HEK293T (cell line): ENCODE measurements at regions not wholly inside any gene's neighbourhood (a gene's known extent, or its start where the extent isn't known, plus 50 kb on each side); places are given as distances from the start of the nearest gene placed in this dataset.

Source experiments
- CTCF ChIA-PET: fragments of 350-600 bp; formaldehyde crosslinking; extraction: SDS; loops from one replicate; lab custom pipeline; 2021; ENCODE audit warnings: antibody characterized with exemption, inconsistent platforms; lab: Yijun Ruan, JAX
- POLR2A ChIA-PET: fragments of 350-600 bp; formaldehyde crosslinking; extraction: SDS; loops from one replicate; lab custom pipeline; 2020; ENCODE audit warnings: antibody characterized with exemption, inconsistent platforms; lab: Yijun Ruan, JAX
- DNase-seq: peaks from one replicate; pipeline ENCODE4 v3.0.0; 2012; ENCODE audit warnings: mixed read lengths; ENCODE audit errors: extremely low spot score
- ARNT ChIP-seq: fragments of 450-650 bp; IDR thresholded peaks from 2 replicates; pipeline ENCODE4 v1.6.1; 2017; ENCODE audit warnings: mild to moderate bottlenecking
- BHLHE40 ChIP-seq: fragments of 450-650 bp; IDR thresholded peaks from 2 replicates; pipeline ENCODE4 v1.6.1; 2016; ENCODE audit warnings: mild to moderate bottlenecking, moderate library complexity, borderline replicate concordance
- CTBP1 ChIP-seq: fragments of 450-650 bp; IDR thresholded peaks from 2 replicates; pipeline ENCODE4 v1.6.1; 2016; ENCODE audit warnings: borderline replicate concordance
- ELF4 ChIP-seq: fragments of 450-650 bp; IDR thresholded peaks from 2 replicates; pipeline ENCODE4 v1.6.1; 2017; ENCODE audit warnings: antibody characterized with exemption
- FOXA1 ChIP-seq: fragments of 450-650 bp; IDR thresholded peaks from 2 replicates; pipeline ENCODE4 v1.6.1; 2016; ENCODE audit warnings: mild to moderate bottlenecking
- FOXK2 ChIP-seq: fragments of 450-650 bp; IDR thresholded peaks from 2 replicates; pipeline ENCODE4 v1.6.1; 2016; ENCODE audit warnings: mild to moderate bottlenecking
- FOXM1 ChIP-seq: fragments of 450-650 bp; IDR thresholded peaks from 2 replicates; pipeline ENCODE4 v1.6.1; 2017; ENCODE audit warnings: mild to moderate bottlenecking, borderline replicate concordance
- HDGF ChIP-seq: fragments of 450-650 bp; IDR thresholded peaks from 2 replicates; pipeline ENCODE4 v1.6.1; 2017; ENCODE audit warnings: antibody characterized with exemption, borderline replicate concordance
- L3MBTL2 ChIP-seq: fragments of 450-650 bp; conservative IDR thresholded peaks from 2 replicates; pipeline ENCODE4 v1.6.1; 2016; ENCODE audit warnings: mild to moderate bottlenecking
- NFRKB ChIP-seq: fragments of 450-650 bp; IDR thresholded peaks from 2 replicates; pipeline ENCODE4 v1.6.1; 2016; ENCODE audit warnings: mild to moderate bottlenecking, moderate library complexity
- PKNOX1 ChIP-seq: fragments of 450-650 bp; IDR thresholded peaks from 2 replicates; pipeline ENCODE4 v1.6.1; 2016
- SP1 ChIP-seq: fragments of 450-650 bp; IDR thresholded peaks from 2 replicates; pipeline ENCODE4 v1.6.1; 2017
- SUZ12 ChIP-seq: fragments of 450-650 bp; IDR thresholded peaks from 2 replicates; pipeline ENCODE4 v1.6.1; 2016; ENCODE audit warnings: mild to moderate bottlenecking
- TARDBP ChIP-seq: fragments of 450-650 bp; IDR thresholded peaks from 2 replicates; pipeline ENCODE4 v1.6.1; 2016
- ZNF384 ChIP-seq: fragments of 450-650 bp; IDR thresholded peaks from 2 replicates; pipeline ENCODE4 v1.6.1; 2016

DNA sequence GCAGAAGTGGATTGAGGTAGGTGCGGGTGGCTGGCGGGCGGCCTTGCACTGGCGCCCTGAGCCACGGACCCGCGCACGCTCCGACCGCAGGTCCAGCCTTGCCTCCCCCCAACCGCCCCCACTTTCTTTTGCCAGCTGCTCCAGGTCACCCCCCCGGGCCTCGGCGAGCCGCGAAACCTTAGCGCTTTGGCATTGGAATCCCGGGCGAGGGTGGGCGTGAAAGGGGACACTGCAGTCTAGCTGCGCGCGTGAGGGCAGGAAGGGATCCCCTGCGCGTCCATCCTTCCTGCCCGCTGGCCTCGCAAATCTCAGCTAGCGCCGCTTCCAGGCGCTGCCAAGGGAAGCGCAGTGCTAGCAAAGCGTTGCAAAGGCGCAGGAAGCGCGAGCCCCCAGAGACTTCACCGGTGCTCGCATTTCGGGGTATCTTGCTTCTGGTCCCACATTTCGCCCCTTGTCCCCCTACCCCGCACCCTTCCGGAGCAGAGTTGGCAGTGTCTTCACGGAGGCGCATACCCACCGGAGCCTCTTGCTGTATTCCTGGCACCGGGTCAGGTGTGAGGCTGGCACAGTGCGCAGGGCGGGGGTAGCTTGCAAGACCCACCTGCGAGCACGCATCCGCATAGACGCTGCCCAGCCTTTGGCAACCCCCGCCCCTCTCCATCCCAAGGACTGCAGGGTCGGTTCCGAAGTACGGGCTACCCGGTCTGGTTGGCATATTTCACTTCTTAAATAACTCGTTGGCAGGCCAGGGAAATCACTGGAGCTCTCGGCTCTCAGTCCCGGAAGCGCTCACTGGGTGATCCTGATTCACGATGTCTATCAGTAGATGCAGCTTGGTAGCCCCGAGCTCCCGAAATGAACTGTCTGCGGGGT, 104.4 kb downstream of the UCHL1 start:
- ChIA-PET CTCF (interaction anchor here (0.6 to 1.1 kb wide), 3 partner anchors 77 to 301 kb away, joined by 3 read pairs; no protein-coding TSS in a partner anchor), POLR2A (interaction anchor here (0.6 to 2.2 kb wide), 14 partner anchors 9 to 103 kb away, joined by 3 to 9 read pairs (median 4); no protein-coding TSS in a partner anchor)
- TF ChIP-seq ARNT, result no peak
- TF ChIP-seq SUZ12, result no peak
- no peak for TF ChIP-seq TARDBP
- no peak for TF ChIP-seq HDGF
- no peak for TF ChIP-seq NFRKB
- TF ChIP-seq PKNOX1, result no peak
- TF ChIP-seq L3MBTL2, result no peak
- peak; percentile 20 for DNase-seq

GRCh38 chr4:41361794-41362526, 105.2 kb downstream of the UCHL1 start:
- POLR2A ChIA-PET, result interaction anchor here (0.8 to 2.2 kb wide), 7 partner anchors 8 to 77 kb away, joined by 3 to 9 read pairs (median 4); no protein-coding TSS in a partner anchor
- no peak for DNase-seq
- TF ChIP-seq HDGF (no peak), FOXA1 (no peak)
- CTCF ChIA-PET, result interaction anchor here (0.8 kb wide), 1 partner anchor 103 kb away, joined by 3 read pairs; no protein-coding TSS in a partner anchor

GRCh38 chr4:41362621-41363383, 106.1 kb downstream of the UCHL1 start:
- ChIA-PET CTCF (no interaction called here), POLR2A (no interaction called here)
- DNase-seq, result no peak
- TF ChIP-seq ZNF384 (no peak), FOXK2 (no peak), SP1 (no peak), CTBP1 (no peak), SUZ12 (no peak), HDGF (no peak), ARNT (no peak), ELF4 (no peak), NFRKB (no peak)

DNA sequence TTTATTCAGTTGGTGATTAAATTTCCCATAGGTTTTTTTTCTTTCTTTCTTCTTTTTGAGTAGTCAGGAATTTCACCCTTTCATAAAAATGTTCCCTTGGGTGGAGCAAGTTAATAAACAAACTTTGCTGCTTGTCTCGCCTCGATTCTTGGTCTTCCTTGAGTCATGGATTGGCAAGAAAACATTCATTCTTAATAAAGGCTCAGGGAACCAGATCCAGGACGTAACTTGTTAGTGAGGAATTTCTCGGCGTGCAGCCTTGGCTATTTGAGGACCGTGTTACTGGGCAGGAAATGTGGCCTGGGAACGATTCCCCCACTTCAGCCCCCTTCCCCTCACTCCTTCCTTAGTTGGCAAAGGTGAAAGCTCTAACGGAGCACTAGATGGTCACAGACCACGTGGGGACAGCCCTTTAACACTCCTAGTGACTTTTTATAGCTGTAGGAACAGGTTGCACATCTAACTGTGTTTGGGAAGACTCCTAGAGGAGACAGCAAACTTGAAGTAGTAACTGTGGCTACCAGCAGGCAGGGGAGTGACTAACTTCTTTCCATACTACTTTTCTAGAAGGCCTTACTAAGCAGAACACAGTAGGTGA, 106.8 kb downstream of the UCHL1 start:
- CTCF ChIA-PET, result no interaction called here

GRCh38 chr4:41364876-41365275, 108.1 kb downstream of the UCHL1 start:
- DNase-seq, result no peak
- POLR2A ChIA-PET, result no interaction called here
- CTCF ChIA-PET, result no interaction called here

More for the DNA sequence above, 106.8 kb downstream of the UCHL1 start:
- TF ChIP-seq ZNF384 (no peak), FOXM1 (no peak), CTBP1 (no peak), PKNOX1 (no peak), SP1 (no peak), NFRKB (no peak), FOXA1 (no peak), ELF4 (no peak), BHLHE40 (no peak), L3MBTL2 (no peak)
- POLR2A ChIA-PET, result no interaction called here
- no peak for DNase-seq

More at GRCh38 chr4:41364876-41365275, 108.1 kb downstream of the UCHL1 start:
- TF ChIP-seq PKNOX1, result no peak
- no peak for TF ChIP-seq L3MBTL2
- no peak for TF ChIP-seq ELF4
- no peak for TF ChIP-seq TARDBP
- no peak for TF ChIP-seq NFRKB
- no peak for TF ChIP-seq FOXM1
